Activated naive CD8-positive, alpha-beta T cell treated with anti-CD3 and anti-CD28 coated beads, Interleukin-2, amount 50 U/mL, for 16 hours (primary cell): ENCODE measurements at regions not wholly inside any gene's neighbourhood (a gene's known extent, or its start where the extent isn't known, plus 50 kb on each side); places are given as distances from the start of the nearest gene placed in this dataset.

Source experiments
- DNase-seq: peaks from one replicate; pipeline ENCODE4 v3.0.0-alpha.2; 2020; ENCODE audit warnings: low read depth, low spot score

GRCh38 chr4:179981161-179981560 lies 2262.0 kb upstream of the TENM3 start:
- no peak for DNase-seq

- DNase-seq, result no peak
These were observed 2253.2 kb upstream of the TENM3 start for GRCh38 chr4:179989975-179990374.

DNA sequence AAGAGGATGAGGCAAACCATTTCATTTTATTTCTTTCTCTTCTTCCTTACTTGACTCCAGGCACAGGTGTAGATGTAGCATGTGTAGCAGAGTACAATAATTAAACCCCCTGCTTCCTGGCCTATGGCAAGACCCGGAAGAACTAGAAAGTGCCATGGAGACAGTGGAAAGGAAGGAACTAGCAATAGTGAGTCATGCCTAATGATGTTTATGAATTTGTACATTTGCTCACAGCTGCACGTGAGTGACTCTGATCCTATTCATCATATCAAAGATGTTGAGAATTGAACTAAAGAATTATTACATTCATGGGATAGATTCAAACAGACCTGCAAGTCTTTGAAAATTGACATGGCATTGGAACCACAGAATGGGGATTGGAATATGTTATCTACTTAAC lies 2233.9 kb upstream of the TENM3 start:
- no peak for DNase-seq

DNA sequence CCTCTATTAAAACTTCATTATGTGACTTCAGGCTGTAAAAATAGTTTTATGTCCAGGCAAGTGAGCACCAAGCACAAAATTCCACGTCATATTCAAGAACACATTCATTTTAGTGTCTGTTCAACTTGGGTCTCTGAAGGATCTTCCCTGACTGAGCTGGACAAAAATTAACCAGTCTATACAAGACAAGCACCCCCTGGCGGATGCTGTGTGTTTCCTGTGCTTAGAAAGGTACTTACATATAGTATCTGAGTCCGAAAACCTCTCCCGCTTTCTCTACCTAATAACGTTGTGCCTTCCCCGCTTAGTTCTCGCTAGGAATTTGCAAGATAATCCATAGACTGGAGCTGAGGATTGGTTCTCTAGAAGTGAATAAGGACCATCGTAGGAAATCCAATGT lies 2214.5 kb upstream of the TENM3 start:
- DNase-seq, result no peak

- DNase-seq, result no peak
These were observed 2211.9 kb upstream of the TENM3 start for GRCh38 chr4:180031330-180031729.

- no peak for DNase-seq
These were observed 2201.6 kb upstream of the TENM3 start for GRCh38 chr4:180041576-180041975.

- no peak for DNase-seq
These were observed 2190.6 kb upstream of the TENM3 start for GRCh38 chr4:180052629-180053028.

DNA sequence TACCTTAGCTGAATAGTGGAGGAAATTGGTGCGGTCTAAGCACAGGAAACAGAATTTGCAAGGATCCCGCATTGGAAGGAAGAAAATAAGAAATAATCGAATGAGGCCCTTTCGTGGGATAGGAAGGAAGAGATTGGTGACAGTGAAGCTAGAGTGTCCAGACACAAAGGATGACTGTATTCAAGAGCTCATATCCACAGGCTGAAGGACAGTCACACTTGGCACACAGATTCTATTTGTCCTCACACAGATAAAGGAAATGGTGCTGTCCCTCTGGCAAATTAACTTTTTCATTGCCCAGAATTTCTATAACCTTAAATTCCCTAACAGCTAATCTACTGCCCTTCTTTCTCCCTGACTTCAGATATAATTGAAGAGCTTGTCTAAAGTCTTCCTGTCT lies 2188.9 kb upstream of the TENM3 start:
- no peak for DNase-seq

DNA sequence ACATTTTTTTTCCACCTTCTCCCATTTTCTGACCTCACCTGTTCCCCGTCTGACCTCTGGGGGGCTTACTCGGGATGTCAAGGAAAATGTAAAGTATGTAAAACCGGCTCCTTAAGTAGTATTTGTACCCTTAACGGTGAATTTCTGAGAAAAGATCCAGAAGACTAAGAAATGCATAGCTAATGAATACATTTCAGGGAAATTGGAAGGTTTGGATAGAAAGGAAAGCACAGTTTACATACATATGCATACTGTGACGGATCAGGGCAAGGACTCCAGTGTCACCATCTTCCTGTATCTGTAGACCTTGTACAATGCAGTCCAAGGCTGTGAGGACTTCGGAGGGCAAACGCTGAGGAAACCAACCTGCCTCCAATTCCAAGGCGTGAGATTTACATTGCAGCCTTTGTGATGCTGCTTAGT lies 2185.9 kb upstream of the TENM3 start:
- no peak for DNase-seq

DNA sequence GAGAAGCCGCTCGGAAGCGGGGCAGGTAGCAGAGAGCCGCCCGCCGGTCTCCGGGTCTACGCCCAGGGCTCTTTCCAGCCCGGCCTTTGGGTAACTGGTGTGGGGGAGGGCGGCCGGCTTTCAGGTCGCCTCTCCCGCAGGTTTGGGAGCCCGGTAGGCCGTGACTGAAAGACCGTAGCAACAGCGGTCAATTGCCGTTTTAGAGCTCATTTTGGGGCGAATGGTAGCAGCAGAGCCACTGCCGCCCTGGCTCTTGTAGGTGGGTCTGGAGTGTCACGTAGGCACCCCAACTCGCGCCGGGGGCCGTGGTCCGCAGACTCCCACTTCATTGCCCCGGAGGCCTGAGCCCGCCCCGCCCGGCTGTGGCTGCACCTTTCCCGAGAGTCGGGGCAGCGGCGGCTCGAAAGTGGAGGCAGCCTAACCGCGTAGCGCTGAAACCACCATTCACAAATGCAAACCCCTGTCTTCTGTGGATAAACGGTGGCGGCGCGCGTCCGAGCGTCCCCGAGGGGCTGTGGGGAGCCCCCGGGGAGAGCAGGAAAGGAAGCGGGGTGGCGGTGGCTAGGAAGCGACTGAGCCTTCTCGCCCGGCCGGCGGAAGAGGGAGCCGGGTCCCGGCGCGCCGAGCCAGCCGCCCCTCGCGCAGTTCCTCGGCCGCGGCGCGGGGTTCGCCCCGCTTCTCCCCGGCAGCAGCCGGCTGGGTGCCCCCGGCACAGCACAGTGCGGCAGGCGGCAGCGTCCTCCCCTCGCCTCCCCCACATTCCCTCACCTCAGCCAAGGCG lies 2185.1 kb upstream of the TENM3 start:
- DNase-seq, result no peak

DNA sequence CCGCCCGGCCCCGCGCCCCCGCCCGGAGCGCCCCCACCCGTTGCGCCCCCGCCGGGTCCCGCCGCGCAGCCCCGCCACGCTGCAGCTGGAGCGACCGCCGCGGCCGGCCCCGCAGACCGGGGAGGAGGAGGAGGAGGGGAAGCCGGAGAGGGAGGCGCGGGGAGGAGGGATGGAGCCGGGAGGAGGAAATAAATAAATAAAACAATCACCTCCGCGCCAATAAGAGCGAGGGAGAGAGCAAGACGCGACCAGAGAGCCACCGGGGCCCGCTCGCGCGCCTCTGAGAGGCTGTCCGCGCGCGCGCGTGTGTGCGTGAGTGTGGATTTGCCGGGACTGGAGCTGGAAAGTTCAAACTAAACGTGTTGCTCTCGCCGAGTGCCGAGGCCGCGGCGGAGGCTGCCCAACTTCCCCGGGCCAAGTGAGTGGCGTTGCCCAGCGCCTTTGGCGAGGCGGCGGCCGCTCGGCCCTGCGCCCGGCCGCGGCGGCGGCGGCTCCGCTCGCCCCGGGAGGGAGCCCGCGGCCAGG lies 2184.4 kb upstream of the TENM3 start:
- DNase-seq, result no peak

GRCh38 chr4:180059216-180059881 lies 2183.9 kb upstream of the TENM3 start:
- DNase-seq, result no peak

DNA sequence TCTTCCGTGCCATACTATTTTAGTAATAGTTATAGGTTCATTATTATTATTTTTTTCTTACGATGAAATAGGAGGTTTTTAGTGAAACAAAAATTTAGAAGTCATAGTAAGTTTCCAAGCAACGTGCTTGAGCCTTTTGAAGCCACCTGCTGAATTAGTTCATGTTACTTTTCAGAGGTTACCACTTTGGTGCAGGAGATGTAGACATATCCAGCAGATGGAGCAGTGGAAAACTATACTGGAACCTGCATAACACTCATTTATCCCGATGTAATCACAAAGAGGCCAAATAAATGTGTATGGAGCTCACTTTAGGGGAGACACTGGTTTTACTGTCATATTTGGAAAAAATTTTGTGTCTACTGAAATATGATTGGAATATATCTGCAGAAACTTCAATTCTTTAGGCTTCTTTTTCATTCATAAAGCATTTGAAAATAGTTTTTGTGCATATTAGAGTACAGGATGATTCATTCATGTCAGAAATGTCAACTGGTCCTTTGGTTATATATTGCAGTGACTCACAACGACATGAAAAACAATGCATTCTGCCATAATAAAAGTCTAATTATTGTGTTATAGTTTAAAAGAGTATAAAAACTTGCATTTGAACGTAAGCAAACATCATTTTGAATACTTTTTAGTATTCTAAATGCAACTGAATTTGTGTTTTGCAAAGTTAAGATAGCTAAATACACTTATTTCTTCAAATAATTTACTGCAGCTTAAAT lies 2182.9 kb upstream of the TENM3 start:
- DNase-seq, result no peak

GRCh38 chr4:180081072-180081471 lies 2162.1 kb upstream of the TENM3 start:
- DNase-seq, result no peak

DNA sequence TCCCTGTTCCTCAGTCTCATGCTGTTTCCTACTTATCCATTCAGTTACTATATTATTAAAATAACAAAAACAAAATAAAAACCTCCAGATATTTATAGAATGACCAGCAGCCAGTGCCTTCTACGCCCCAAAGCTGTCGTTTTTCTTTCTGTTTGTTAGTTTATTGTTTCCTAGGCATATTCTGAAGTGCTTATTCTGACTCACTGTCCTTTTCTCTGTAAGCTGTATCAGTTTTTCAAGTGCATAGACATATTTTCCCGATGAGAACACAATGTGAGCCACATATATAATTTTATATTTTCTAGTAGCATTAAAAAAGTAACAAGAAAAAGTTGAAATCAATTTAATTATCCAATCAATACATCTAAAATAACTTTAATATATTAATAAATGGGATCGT lies 2158.6 kb upstream of the TENM3 start:
- DNase-seq, result no peak

DNA sequence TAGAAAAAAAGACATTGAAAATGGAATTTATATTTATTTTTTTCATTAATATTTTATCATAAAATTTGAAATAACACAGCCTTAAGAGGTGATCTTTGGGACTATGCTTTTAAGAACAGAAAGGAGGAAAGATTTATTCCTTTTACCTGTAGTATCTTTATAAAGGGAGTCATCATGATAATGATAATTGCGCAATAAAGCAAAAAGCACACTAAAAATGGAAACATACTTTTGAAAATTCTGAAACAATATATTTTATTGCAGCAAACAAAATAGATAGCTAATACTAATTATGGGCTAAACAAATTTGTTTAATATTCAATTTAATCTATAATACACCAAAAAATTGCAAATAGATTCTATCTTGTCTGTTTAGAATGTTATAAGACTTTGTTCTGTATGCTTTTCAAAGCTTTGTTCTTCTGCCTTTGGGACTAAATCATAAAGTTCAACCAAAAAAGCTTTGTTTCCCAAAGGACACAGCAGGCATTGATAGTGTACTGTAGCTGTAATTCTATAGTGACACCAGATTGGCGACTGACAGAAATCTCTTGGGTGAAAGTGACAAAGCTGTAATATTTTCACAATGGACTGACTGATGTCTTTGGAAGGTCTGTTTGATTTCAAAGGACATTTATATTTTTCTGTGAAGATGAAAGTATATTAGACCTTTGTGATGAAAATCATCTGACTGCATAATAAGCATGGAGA lies 2156.6 kb upstream of the TENM3 start:
- DNase-seq, result no peak

DNA sequence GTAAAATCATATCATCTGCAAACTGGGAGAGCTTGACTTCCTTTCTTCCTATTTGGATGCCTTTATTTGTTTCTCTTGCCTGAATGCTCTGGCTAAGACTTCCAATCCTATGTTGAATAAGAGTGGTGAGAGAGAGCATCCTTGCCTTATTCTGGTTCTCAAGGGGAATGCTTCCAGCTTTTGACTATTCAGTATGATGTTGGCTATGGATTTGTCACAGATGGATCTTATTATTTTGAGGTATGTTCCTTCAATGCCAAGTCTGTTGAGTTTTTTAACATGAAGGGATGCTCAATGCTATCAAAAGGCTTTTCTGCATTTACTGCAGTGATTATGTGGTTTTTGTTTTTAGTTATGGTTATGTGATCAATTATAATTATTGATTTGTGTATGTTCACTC lies 2144.6 kb upstream of the TENM3 start:
- no peak for DNase-seq

DNA sequence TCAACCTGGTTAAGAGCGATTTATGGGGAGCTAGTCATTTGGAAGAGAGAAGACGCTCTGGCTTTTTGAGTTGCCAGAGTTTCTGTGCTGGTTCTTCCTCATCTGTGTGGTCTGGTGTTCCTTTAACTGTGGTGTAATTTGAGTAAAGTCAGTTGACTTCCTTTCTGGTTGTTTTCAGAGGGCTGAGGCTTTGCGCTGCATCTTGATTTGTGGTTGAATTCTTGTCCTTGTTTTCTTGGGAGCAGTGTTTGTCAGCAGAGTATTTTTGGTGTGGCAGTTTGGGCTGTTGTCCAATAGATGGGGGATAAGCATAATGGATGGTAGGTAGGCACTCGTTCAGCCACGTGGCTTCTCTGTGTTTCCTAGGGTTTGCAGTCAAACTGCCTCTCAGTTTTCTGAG lies 2143.2 kb upstream of the TENM3 start:
- DNase-seq, result no peak

- no peak for DNase-seq
These were observed 2142.5 kb upstream of the TENM3 start for GRCh38 chr4:180100433-180101344.

DNA sequence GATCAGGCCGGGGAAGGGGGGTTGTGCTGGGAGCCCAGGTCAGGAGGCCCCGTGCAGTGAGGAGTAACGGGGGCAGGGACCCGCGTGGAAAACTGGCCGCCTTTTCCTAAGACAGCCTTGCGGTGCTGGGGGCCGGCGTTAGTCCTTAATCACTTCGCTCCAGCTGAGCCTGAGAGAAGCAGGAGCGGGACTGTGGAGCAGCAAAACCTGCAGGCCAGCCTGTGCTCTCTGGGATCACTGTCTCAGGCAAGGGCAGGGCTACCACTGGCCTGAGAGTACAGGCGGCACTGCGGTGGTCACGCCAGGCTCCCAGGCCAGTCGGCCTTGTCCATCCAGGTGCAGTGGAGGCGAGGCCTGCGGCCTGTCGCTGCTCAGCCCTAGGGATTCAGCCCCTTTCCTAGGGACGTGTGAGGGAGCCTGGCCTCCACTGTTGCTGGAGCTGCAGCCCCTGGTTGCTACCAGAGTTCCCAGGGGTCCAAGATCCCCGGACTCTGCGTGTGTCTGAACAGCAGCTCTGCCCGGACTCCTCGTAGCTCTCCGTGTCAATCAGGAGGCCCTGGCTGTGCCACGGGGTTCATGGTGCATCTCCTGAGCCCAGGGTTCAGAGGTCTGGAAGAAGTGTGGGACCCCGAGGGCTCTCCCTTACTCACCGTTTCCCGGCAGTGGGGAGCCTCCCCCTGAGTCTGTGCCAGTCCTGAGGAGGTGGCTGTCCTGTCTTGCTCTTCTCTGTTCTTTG lies 2141.7 kb upstream of the TENM3 start:
- no peak for DNase-seq
